NCI-H128 (cell line): ENCODE measurements at regions not wholly inside any gene's neighbourhood (a gene's known extent, or its start where the extent isn't known, plus 50 kb on each side); places are given as distances from the start of the nearest gene placed in this dataset.

Experiments used
- DNase-seq: peaks from one replicate; lab custom pipeline; 2025; ENCODE audit not compliant: unreplicated experiment; lab: John Stamatoyannopoulos, UW

DNA sequence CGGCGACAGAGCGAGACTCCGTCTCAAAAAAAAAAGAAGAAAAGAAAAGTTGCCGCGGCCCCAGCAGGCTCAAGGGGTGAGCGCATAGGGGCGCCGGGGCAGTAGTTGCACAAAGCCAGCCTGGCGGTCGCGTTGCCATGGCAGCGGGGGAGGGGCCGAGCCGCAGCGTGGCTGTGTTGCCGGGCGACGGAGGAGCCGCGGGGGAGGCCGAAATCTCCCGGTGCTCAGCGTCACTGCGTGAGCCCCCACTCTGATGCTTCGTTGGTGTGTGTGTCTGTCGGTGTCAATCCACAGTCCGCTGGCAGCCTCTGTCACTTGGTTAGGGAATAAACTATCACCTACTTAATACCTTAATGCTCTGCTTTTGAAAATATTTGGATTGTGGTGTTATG is 82.9 kb upstream of the C1QTNF9B start:
- peak; percentile 46 for DNase-seq

DNA sequence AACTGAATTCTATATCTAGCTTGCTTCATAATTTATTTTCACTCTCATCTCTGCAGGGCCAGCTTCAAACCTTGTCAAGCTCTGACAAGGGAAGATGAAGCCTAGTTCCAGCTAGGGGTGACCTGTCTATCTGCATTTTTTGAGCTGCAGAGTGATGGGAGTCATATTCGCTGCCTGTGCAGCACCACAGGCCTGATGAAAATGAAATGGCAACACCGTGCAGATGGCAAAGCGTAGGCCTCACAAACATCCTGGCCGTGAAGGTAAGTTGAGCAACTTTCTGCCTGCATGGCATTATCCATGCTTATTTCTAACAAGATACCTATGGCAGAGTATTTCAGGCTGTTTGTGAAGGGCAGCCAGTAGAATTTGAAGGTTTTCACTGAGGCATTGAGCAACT is 86.4 kb upstream of the C1QTNF9B start:
- no peak for DNase-seq

DNA sequence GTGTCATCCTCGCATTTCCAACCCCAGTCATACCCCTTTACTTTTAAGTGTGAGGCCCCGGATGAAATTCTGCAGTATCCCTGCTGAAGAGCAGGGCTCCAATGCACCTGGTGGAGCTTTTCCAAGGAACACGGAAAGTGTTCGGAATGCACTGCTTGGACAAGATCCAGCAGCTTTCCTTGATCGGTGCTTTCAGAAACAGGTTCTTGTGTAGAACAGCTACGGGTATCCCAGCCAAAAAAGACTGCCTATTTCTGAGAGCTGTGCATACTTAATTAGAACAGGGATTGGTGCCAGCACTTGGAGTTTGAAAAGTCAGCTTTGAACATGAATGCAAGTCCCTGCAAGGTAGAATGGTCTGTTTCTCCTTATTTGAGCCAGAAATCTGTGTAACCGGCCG is 87.2 kb upstream of the C1QTNF9B start:
- DNase-seq, result peak; percentile 59

DNA sequence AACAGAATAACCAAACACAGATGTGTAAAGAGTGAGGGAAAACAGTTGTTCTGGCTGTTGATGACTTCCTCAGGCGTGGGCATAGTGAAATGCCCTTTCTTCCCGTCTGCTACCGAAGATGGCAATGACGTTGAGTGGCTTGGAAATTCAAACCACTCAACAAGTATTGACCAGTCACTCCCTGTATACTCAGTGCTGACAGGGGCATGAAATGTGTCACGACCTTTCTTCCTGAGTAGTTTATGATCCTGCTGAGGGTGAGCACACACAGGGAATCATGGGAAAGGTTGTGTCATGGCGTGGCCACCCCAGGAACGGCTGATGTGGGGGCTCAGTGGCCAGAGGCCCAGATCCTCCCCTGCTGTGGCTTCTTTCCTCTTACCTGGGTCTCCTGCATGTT is 87.8 kb upstream of the C1QTNF9B start:
- no peak for DNase-seq

DNA sequence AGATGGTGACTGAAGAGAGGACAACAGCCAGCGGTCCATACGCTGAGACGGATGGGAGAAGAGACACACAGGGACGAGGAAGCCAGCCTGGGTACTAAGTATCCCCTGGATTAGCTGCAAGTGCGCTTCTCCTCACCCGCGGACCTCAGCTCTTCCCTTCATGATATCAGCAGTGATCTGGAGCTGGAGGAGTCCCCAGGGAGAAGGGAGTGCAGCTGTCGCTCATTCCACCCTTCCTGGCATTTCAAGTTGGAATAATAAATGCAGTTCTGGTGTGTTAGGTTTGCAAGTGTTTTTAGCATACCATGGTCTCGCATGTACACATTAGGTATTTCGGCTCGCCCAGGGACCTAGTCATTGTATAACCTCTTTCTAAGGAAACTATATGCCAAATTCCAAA is 88.5 kb upstream of the C1QTNF9B start:
- no peak for DNase-seq

DNA sequence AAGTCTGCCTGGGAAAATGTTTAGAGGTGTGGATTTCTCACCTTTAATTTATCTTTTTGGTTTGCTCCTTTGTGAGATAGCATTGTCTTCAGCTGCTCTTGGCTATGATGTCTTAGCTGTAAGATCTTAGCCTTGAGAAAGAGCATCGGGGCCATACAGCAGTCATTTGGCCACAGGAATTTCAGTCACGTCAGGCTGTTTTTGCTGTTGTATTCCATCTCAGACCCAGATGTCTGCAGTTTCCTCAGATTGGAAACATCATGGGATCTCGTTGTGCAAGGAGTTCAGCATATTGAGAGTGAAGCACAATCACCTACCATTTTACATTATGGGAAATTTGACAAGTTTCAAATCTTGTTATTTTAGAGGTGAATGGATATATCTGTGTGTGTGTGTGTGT is 89.3 kb upstream of the C1QTNF9B start:
- DNase-seq, result no peak

DNA sequence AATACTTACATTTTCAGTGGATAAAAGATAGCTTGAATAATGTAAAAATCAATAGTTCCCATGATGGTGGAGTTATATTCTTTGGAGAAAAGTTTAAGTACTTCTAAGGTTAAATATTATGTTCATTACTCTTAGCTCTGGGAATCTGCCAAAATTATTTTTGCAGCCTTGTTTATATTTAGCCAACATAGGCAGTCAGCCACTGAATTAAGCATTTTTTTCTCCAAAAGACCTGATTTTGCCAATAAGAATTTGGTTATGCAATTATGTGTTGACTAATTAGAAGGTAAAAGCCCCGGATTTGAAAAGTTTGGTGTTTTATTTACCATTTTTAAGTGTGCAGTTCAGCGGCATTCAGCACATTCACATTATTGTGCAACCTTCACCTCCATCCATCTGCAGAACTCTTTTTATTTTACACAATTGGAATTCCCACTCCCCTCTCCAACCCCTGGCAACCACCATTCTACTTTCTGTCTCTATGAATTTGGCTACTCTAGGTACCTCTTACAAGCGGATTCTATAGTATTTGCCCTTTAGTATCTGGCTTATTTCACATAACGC is 90.1 kb upstream of the C1QTNF9B start:
- DNase-seq, result no peak

DNA sequence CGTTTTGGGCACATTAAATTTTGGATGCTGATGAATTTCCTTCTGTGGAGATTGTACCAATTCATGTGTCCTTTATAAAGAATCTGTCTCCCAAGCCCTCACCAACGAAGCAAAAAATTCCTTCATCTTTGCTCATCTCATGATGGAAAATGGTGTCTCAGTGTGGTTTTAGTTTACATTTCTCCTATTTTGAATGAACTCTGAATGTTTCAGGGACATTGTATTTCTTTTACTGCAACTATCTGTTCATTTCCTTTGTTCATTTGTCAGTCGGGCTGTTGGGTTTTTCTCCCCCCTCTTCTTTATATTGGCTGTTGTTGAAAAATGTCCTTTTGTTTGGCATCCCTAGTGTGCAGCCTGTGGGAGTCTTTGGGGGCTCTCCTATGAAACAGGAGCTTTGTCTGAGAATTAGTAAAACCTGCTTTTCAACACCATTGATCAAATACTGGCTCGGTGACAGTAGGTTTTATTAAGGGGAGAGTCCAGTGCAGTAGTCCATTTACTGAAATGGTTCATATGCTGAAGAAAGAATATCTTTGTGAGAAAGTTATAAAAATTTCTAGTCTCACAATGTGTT is 91.3 kb upstream of the C1QTNF9B start:
- no peak for DNase-seq

DNA sequence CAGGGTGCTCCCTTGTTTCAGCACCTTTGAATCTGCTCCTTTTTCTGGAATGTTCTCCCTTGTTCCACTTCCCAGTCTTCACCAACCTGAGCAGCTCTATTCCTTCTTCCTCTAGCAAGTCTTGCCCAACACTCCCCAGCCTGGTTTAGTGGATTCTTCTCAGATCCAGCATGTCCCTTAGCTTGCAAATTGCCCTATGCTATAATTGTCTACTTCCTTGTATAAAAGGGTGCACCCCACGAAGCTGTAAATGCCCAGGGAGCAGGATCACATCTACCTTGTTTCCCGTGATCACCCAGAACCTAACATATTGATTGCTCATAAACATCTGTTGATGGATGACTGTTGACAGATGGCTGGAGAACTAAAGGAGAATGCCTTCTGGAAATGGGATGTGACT is 93.2 kb upstream of the C1QTNF9B start:
- DNase-seq, result no peak

DNA sequence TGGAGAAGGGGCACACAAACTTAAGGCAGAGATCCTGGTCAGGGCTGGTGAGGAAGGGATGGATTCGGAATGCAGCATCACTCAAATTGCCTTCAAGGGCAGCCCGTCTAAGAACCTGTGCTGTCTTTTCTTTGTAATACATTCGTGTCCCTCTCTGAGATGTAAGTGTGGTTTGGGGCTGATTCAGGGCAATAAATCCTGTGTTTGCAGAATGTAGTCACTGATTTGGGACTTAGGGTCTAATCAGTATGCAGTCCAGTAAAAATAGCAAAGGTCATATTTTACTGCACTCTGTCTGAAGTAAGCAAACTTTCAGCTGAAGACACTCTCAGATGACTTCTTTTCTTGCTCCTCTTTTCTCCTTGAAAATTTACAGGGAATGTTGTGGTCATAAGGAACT is 93.8 kb upstream of the C1QTNF9B start:
- DNase-seq, result no peak

DNA sequence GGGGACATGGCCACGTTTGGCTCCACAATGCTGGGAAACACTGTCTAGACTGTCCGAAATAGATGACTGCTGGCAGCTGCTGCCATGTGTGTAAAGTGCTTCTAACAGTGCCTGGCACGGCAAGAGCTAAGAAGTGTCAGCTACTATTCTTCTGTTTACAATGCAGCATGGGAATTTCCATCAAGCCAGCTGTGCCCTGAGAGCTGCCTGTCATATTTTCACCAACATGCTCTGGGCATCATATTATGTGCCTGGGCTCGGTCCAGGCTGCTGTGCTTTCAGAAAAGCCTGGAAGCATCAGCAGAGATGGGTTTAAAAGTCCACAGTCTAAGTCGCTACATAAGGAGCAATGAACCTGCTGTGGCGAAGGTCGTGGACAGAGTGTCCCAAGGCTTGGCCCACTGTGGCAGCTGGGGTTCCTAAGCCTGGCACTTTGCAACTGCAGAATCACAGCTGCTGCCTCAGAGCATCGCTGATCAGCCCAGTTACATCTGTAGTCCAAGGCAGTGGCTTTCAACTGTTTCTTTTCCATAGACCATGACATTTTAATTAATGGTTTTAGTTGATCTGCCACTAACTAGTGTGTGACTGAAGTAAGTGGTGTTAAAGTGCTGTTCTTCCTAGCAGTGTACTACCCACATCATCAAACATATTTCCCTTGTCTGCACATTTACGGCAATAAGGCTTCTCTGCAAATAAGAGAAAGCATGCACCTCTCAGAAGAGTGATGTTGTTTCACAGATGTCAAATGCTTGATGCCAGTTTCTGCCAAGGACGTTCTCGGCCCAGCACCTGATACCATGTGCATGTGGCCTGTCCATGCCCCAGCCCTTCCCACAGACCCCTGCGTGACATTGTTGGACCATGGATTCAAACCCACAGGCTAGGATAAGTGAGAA is 95.7 kb upstream of the C1QTNF9B start:
- no peak for DNase-seq

DNA sequence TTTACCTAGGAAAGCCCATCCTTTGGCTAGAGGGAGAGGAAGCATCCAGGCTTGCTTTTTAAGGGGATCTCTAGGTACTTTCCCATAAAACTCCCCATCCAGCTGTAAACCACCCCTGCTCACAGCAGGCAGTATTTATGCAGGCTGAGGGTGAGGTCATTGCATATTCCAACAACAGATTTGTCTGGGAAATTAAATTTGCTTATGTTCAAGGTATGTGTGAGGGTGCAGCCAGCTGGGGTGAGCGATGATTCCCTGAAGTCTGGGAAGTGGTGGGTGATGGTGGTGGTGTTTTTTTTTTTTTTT is 96.3 kb upstream of the C1QTNF9B start:
- DNase-seq, result no peak

DNA sequence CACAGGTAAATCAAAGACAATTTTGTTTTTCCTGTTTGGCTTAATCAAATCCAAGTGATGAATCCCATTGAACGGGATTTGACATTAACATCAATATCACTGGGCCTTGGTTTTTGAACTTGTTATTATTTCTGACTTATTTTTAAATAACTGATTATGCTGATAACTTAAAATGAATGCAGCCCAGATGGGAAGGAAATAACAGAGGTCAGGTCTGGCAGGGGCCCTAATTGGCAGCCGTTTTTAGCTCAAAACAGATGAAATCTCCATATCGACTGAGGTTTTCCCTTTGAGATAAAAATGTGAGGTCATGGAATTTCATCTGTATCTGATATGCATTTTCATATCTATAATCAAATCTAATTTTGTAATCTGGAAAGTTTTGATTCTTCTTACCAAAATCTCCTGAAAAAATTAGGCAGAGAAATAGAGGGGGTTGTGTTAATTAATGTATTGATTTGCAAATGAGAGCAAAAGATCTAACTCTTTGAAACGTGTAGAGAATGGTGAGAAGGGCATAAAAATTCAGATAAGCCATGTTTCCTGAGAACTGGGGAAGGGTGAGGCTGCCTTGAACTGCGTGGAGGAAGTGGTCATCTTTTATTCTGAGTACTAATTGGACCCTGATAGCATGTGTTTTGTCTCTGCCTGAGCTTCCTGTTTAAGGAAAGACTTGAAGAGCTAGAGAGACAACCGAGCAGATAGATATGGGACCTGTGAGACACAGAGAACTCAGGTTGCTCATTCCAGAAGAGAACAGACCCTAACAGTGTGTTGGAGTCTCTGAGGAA is 98.2 kb upstream of the C1QTNF9B start:
- DNase-seq, result no peak

DNA sequence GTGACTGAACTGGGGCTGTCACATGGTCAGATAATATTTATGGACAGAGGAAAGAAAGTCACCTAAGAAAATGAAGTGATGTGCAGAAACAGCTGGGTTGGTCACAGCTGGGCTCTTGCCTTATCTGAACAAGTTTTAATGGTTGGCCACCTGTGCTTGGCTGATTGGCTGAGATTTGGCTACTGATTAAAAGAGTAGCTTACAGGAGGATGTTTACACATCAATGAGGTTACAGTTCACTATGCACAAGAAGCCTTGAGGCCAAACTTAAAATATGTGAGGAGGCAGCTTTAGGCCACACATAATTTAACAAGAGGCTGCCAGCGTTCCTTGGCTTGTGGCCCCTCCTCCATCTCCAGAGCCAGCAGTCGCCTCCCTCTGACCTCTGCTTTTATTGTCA is 99.2 kb upstream of the C1QTNF9B start:
- DNase-seq, result no peak

DNA sequence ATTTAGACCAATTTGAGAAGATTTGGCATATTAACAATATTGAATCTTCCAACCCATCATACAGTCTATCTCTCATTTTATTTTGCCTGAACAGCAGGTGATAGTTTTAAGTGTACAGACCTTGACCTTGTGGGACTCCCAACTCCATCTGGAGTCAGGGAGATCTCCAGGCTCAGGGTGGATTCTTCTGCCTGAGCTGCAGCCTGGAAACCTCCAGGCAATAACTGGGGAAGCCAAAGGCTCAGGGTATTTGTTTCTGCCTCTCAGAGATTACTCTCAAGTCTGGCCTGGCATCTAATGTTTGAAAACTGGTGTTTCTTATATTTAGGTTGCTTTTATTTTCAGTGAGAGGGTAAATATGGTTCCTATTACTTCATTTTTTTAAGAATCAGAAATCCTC is 102.1 kb upstream of the C1QTNF9B start:
- DNase-seq, result no peak

DNA sequence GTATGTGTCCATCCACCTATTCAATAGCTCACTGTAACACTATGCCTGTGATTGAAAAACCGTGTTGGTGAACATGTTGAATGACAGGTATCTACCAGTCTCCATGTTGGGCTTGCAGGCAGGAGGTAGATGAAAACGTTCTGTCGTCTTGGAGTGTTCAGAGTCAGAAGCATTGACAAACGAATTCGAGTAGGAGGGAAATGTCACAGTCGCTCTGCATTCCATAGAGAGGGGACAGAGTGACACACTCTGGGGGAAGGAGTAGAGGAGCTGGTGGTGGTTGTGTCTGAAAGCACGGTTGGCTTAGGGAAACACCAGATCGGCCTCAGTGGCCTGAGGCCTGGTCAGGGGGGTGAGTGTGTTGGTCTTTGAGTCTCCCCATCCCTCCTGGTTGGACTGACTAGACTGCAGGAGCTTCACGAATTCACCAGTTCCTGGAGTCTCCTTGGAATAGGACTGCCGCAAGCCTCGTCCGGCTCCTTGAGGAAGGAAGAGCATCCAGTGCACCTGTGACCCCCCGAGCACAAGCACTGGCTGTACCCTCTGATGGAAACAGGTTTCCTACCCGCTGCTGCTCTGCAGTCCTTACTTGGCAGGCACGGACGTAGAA is 105.0 kb upstream of the C1QTNF9B start:
- DNase-seq, result no peak

DNA sequence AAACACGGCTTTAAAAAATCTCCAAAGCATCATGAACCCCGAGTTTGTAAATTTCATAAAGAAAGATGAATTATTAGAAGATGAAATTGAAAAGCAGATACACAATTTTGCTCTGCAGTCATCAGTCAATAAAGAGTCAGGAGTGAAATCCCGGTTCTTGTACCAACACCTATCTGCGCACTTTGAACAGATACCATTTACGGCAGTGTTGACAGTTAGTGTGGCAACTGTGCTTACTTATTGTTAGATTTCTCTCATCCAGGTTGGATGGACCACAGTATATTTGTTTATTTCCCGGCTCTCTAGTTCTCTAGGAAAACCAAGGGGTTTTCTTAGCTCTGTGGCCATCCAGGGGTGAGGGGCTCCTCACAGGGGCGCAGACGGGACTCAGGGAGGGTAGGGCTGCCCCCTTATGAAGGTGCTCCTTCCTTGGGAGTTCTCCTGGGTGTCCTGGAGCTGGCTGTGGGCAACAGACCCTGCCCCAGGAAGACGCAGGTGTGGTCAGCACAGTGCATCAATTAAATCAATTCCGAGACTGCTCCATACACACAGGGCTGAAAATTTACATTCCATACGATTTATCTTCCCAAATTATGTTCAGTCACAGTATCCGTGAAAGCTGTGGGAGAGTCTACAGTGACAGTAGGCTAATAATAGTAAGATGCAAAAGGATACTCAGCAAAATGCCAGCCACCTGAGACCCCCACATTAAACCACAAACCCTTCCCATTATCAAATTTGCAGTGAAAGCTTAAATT is 107.0 kb upstream of the C1QTNF9B start:
- no peak for DNase-seq

DNA sequence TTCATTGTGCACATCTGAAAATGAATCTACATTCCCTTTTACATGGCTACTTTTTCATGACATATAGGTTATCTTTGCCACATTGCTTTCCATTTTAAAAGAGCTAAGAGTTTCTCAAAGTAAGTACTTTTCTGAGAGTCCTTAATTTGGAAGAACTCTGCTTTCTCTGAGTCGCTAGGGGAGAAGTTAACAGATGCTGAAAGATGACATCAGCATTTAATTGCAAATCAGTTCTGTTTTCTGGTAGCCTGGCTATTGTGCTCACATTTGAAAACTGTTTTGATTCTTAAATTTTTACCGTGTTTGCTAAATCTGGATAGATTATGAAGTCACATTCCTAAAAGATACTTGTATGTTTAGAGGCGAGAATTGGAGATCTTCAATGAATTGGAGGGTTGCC is 107.7 kb upstream of the C1QTNF9B start:
- no peak for DNase-seq

DNA sequence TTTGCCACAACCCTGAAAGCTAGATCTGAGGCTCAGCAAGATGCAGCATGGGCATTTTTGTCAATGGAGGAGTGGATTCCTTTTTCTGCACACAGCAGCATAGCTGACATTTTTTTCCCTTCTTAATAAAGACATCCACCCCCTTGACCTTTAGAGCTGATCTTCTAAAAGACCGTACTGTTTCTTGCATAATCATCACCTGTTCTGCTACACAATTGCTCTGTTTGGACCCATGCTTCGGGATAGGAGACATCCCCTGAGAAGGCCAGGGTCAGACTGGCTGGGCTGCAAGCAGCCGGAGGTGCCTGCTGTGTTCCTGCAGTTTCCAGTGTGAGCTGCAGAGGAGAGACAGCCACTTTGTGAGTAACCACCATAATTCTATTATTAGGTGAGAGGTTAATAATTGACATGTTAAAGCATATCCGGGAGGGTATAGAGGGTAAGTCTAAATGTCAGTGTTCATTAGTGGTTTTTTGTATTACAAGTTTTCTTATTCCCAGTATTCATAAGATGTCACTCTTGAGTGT is 108.5 kb upstream of the C1QTNF9B start:
- no peak for DNase-seq

DNA sequence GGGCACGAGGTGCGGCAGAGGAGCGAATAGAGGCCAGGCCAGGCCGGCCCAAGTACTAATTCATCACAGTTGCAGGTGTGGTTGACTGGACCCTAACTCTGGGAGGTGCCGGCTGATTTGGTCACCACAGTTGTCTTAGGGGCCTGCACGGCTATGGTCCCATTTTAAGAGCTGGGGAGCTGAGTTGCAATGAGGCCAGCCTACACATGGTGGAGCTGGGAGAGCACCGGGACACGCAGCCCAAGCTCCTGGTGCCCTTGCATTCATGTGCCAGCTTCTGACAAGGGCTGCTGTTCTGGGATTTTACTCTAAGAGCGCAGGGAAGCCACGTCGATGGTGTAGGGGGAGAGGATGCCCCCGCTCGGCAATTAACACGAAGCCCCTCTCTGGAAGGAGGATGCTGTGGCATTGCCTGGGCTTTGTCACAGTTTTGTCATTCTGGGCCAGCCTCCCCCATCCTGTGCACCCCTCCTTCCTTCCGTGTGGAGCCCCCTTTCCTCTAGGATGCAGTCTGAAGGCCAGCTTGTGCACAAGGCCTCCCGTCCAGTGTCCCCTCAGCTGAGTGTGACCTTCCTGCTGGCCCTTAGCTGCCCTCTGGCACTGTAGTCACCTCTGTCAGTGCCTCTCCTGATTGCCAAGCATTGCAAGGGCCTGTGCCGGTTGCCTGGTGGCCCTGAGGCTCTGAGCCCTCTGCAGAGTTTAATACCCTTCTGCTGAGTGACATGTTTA is 109.4 kb upstream of the C1QTNF9B start:
- DNase-seq, result no peak
